ENCODE measurements at regions not wholly inside any gene's neighbourhood (a gene's known extent, or its start where the extent isn't known, plus 50 kb on each side); places are given as distances from the start of the nearest gene placed in this dataset.
"Not testable (repeated sequence)": the region's sequence is repeated elsewhere in the genome, so short reads cannot be mapped to it uniquely, and the experiment has no call there.

- not testable (repeated sequence) for DNase-seq
These were observed 1002.6 kb upstream of the HS3ST1 start for GRCh38 chr4:12431259-12431658.

- DNase-seq = no peak
These were observed 992.7 kb upstream of the HS3ST1 start for GRCh38 chr4:12421364-12421763.

- DNase-seq = no peak
These were observed 988.1 kb upstream of the HS3ST1 start for GRCh38 chr4:12416755-12417154.

GRCh38 chr4:12414181-12414812, 985.6 kb upstream of the HS3ST1 start:
- no peak for DNase-seq

- DNase-seq = no peak
These were observed 982.4 kb upstream of the HS3ST1 start for GRCh38 chr4:12411072-12411471.

- DNase-seq = no peak
These were observed 981.0 kb upstream of the HS3ST1 start for GRCh38 chr4:12409507-12410190.

- DNase-seq = no peak
These were observed 979.7 kb upstream of the HS3ST1 start for GRCh38 chr4:12408364-12408763.

- DNase-seq = no peak
These were observed 974.5 kb upstream of the HS3ST1 start for GRCh38 chr4:12403175-12403574.

- DNase-seq = no peak
These were observed 971.1 kb upstream of the HS3ST1 start for GRCh38 chr4:12399781-12400180.

- DNase-seq = no peak
These were observed 965.1 kb upstream of the HS3ST1 start for GRCh38 chr4:12393631-12394262.

- no peak for DNase-seq
These were observed 960.9 kb upstream of the HS3ST1 start for GRCh38 chr4:12389604-12390003.

- DNase-seq = no peak
These were observed 953.9 kb upstream of the HS3ST1 start for GRCh38 chr4:12382567-12382966.

- DNase-seq = no peak
These were observed 950.5 kb upstream of the HS3ST1 start for GRCh38 chr4:12379191-12379590.

GRCh38 chr4:12375805-12376204, 947.1 kb upstream of the HS3ST1 start:
- DNase-seq = no peak

- not testable (repeated sequence) for DNase-seq
These were observed 937.2 kb upstream of the HS3ST1 start for GRCh38 chr4:12365869-12366268.

GRCh38 chr4:12360391-12360790, 931.7 kb upstream of the HS3ST1 start:
- no peak for DNase-seq

- no peak for DNase-seq
These were observed 930.7 kb upstream of the HS3ST1 start for GRCh38 chr4:12359420-12359819.

- not testable (repeated sequence) for DNase-seq
These were observed 904.4 kb upstream of the HS3ST1 start for GRCh38 chr4:12333083-12333482.

- no peak for DNase-seq
These were observed 896.3 kb upstream of the HS3ST1 start for GRCh38 chr4:12324965-12325364.

GRCh38 chr4:12319765-12320164, 891.1 kb upstream of the HS3ST1 start:
- DNase-seq = no peak

GRCh38 chr4:12304905-12305304, 876.2 kb upstream of the HS3ST1 start:
- DNase-seq = no peak

- DNase-seq = no peak
These were observed 867.7 kb upstream of the HS3ST1 start for GRCh38 chr4:12296366-12296765.

- DNase-seq = no peak
These were observed 865.3 kb upstream of the HS3ST1 start for GRCh38 chr4:12293906-12294525.

GRCh38 chr4:12286351-12286750, 857.7 kb upstream of the HS3ST1 start:
- no peak for DNase-seq

Data from hippocampal formation (tissue), 2 donors.